ENCODE measurements at regions not wholly inside any gene's neighbourhood (a gene's known extent, or its start where the extent isn't known, plus 50 kb on each side); places are given as distances from the start of the nearest gene placed in this dataset.
A peak's percentile ranks its signal among the peaks of the same experiment; 100 is the strongest.

DNA sequence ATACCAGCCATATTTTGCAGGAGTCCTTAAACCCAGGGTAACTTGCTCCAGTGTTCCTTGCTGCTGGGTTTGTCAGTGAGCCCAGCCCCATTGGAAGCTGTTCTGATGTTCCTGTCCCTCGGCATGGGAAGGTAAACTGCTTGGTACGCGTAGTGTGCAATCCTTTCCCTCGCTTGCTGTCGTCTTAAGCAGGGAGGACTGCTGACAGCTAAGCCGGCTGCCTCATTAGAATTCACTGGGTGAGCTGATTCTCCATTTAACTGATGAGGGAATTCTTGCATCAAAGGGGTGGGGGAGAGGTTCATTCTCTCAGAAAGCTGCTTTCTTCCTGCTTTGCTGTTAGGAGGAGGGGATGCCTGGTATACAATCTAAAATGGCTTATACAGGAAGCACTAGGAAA, 164.6 kb downstream of the MID1IP1 start:
- TF ChIP-seq, protein P1, sequence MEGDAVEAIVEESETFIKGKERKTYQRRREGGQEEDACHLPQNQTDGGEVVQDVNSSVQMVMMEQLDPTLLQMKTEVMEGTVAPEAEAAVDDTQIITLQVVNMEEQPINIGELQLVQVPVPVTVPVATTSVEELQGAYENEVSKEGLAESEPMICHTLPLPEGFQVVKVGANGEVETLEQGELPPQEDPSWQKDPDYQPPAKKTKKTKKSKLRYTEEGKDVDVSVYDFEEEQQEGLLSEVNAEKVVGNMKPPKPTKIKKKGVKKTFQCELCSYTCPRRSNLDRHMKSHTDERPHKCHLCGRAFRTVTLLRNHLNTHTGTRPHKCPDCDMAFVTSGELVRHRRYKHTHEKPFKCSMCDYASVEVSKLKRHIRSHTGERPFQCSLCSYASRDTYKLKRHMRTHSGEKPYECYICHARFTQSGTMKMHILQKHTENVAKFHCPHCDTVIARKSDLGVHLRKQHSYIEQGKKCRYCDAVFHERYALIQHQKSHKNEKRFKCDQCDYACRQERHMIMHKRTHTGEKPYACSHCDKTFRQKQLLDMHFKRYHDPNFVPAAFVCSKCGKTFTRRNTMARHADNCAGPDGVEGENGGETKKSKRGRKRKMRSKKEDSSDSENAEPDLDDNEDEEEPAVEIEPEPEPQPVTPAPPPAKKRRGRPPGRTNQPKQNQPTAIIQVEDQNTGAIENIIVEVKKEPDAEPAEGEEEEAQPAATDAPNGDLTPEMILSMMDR (IDR thresholded peaks at IDR 0.05; ENCODE audit: poor library complexity, severe bottlenecking) = no peak
- TF ChIP-seq POLR2AphosphoS5 (IDR thresholded peaks at IDR 0.05) (peak; percentile 50), EZH2 (IDR thresholded peaks at IDR 0.05; ENCODE audit: borderline replicate concordance, insufficient read depth, low read length, poor library complexity, severe bottlenecking) (no peak), EP300 (conservative IDR thresholded peaks at IDR 0.05; ENCODE audit: poor library complexity, severe bottlenecking) (peak; percentile 62)
